ENCODE measurements at regions not wholly inside any gene's neighbourhood (a gene's known extent, or its start where the extent isn't known, plus 50 kb on each side); places are given as distances from the start of the nearest gene placed in this dataset.

DNA sequence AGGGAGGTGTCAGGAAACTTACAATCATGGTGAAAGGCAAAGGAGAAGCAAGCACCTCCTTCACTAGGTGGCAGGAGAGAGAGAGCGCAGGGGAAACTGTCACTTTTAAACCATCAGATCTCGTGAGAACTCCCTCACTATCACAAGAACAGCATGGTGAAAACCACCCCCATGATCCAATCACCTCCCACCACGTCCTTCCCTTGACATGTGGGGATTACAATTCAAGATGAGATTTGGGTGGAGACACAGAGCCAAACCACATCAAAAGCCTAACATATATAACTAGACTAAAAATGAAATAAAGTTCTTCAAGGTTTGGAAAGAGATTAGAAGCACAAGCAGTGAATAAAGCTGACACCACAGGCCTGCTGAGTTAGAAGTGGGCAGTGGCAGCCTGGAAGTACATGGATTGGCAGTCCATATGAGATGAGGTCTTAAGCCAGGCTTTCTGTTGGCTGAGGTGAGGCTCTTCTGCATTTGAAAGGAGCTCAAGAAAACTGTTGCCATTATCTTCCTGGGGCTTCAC lies 96.4 kb upstream of the MDFIC start:
- Histone ChIP-seq H2AFZ (ENCODE audit: low read depth, low read length) (no peak overlapping the region), H3K27ac (ENCODE audit: insufficient read depth, low read depth, low read length) (no peak overlapping the region), H3K4me3 (replicated peaks in 1 of 3; ENCODE audit: insufficient read depth in 1 of 3, low read depth in 1 of 3, low read length in 3 of 3) (no peak overlapping the region), H3K9ac (replicated peaks; ENCODE audit: extremely low read depth, insufficient read depth, low read length) (no peak overlapping the region), H3K27me3 (ENCODE audit: control insufficient read depth in 2 of 2, insufficient read depth in 2 of 2, low read length in 2 of 2) (no peaks in the 10 kb centered on the region), H3K79me2 (ENCODE audit: control insufficient read depth, insufficient read depth, low read length) (no peaks in the 10 kb centered on the region), H3K4me2 (ENCODE audit: insufficient read depth, low read length) (no peak overlapping the region), H3K4me1 (ENCODE audit: control insufficient read depth, extremely low read depth, insufficient read depth, low read length) (no peaks in the 10 kb centered on the region), H3K9me3 (replicated peaks; ENCODE audit: control insufficient read depth, insufficient read depth, low read length) (no peaks in the 10 kb centered on the region), H4K20me1 (replicated peaks; ENCODE audit: control insufficient read depth, extremely low read depth, insufficient read depth, low read length) (no peaks in the 10 kb centered on the region), H3K36me3 (ENCODE audit: control insufficient read depth in 2 of 2, extremely low read depth in 1 of 2, insufficient read depth in 2 of 2, low read length in 2 of 2) (no peaks in the 10 kb centered on the region), H3K9me1 (replicated peaks; ENCODE audit: control insufficient read depth, extremely low read depth, insufficient read depth, low read length) (no peaks in the 10 kb centered on the region)
- ChIA-PET POLR2A (no interaction called here), CTCF (no interaction called here)
- no peak for DNase-seq (ENCODE audit: low read depth, low spot score)
- intact Hi-C loops (cut with micrococcal nuclease) = no loop called here
- BruUV-seq (replicated peaks) = no TSS peak
- no peak for FAIRE-seq
- TF ChIP-seq POLR2AphosphoS5 (IDR thresholded peaks at IDR 0.05; ENCODE audit: insufficient read depth, low read depth, low read length) (no peak), EZH2 (IDR thresholded peaks at IDR 0.05; ENCODE audit: borderline replicate concordance, low read depth, low read length, severe bottlenecking) (no peak), POLR2A (IDR thresholded peaks at IDR 0.05; ENCODE audit: low read depth, low read length) (no peak), GATA2 (IDR thresholded peaks at IDR 0.05; ENCODE audit: insufficient read depth, insufficient read length, low read depth, low read length) (no peak), MYC (IDR thresholded peaks at IDR 0.05; ENCODE audit: low read depth, low read length) (no peak), FOS (IDR thresholded peaks at IDR 0.05; ENCODE audit: borderline replicate concordance, insufficient read depth, low read length) (no peak), JUN (IDR thresholded peaks at IDR 0.05; ENCODE audit: borderline replicate concordance, insufficient read depth, insufficient read length, low read depth) (no peak)
- TF ChIP-seq, protein P1, sequence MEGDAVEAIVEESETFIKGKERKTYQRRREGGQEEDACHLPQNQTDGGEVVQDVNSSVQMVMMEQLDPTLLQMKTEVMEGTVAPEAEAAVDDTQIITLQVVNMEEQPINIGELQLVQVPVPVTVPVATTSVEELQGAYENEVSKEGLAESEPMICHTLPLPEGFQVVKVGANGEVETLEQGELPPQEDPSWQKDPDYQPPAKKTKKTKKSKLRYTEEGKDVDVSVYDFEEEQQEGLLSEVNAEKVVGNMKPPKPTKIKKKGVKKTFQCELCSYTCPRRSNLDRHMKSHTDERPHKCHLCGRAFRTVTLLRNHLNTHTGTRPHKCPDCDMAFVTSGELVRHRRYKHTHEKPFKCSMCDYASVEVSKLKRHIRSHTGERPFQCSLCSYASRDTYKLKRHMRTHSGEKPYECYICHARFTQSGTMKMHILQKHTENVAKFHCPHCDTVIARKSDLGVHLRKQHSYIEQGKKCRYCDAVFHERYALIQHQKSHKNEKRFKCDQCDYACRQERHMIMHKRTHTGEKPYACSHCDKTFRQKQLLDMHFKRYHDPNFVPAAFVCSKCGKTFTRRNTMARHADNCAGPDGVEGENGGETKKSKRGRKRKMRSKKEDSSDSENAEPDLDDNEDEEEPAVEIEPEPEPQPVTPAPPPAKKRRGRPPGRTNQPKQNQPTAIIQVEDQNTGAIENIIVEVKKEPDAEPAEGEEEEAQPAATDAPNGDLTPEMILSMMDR (IDR thresholded peaks at IDR 0.05; ENCODE audit: extremely low read depth in 1 of 2, insufficient read depth in 1 of 2, low read depth in 1 of 2, low read length in 2 of 2) = no peak
- TF ChIP-seq, protein P2, sequence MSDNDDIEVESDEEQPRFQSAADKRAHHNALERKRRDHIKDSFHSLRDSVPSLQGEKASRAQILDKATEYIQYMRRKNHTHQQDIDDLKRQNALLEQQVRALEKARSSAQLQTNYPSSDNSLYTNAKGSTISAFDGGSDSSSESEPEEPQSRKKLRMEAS (IDR thresholded peaks at IDR 0.05; ENCODE audit: insufficient read depth, insufficient read length) = no peak
- dilution Hi-C loops (cut with MboI; ENCODE audit: extremely low pct_ligation_motif_present, low sequenced_read_pairs) = no loop called here

Measured in endothelial cell of umbilical vein (primary cell).